HCT116 (cell line): ENCODE measurements at regions not wholly inside any gene's neighbourhood (a gene's known extent, or its start where the extent isn't known, plus 50 kb on each side); places are given as distances from the start of the nearest gene placed in this dataset.

ENCODE experiments used
- ATAC-seq: fragments of 200-7000 bp; cut with Tn5 transposase; 2 replicates; pipeline ENCODE4 v1.9.1; 2020; ENCODE audit warnings: mild to moderate bottlenecking, moderate library complexity
- BruUV-seq: library from RNA; stranded (reverse); fragments of 400-500 nt; replicated peaks from 2 replicates; lab custom pipeline; 2021; lab: Mats Ljungman, UMichigan
- CTCF ChIA-PET: fragments of 300-600 bp; sonication (Branson Sonifier 250); formaldehyde crosslinking; loops from one replicate; lab custom pipeline; 2021; ENCODE audit warnings: antibody characterized with exemption; lab: Charles Lee
- POLR2A ChIA-PET: fragments of 300-600, 350-600 bp; sonication (Branson Sonifier 250); formaldehyde crosslinking; loops from one replicate; lab custom pipeline; 2021; ENCODE audit warnings: antibody characterized with exemption; lab: Charles Lee
- RAD21 ChIA-PET, 2 experiments: fragments of 300-600 bp; sonication (Branson Sonifier 250); formaldehyde crosslinking; loops; one replicate each; lab custom pipeline; 2023; ENCODE audit warnings: low total read pairs in 2 of 2; ENCODE audit not compliant: uncharacterized antibody in 2 of 2, unreplicated experiment in 2 of 2, low non-redundant PET in 1 of 2; lab: Charles Lee
- DNase-seq: peaks from one replicate; pipeline ENCODE4 v3.0.0-alpha.2; 2010; ENCODE audit warnings: low read depth, low spot score
- H2AFZ ChIP-seq: fragments of 200-600 bp; shearing (Covaris generic), sonication (generic); 2 replicates; pipeline ENCODE4 v1.6.1; 2017; ENCODE audit warnings: low read depth, mixed run types, mixed read lengths, antibody characterized with exemption, low read length; ENCODE audit not compliant: poor library complexity, severe bottlenecking
- H3K27ac ChIP-seq: 2 replicates; pipeline ENCODE4 v1.5.1; 2012; ENCODE audit warnings: low read depth, low read length
- H3K27me3 ChIP-seq: fragments of 200-600 bp; sonication (generic); 2 replicates; pipeline ENCODE4 v1.6.1; 2016; ENCODE audit warnings: mixed run types, low read length, mixed read lengths; ENCODE audit not compliant: insufficient read depth
- H3K36me3 ChIP-seq, 2 experiments: fragments of 200-500 bp in 1 of 2; fragments of 200-600 bp in 1 of 2; sonication (Bioruptor generic) in 1 of 2; sonication (generic) in 1 of 2; 2 replicates each; pipeline versions ENCODE4 v1.5.1 to v1.6.1; 2014 to 2016; ENCODE audit warnings: low read length in 2 of 2, inconsistent platforms in 1 of 2, mixed read lengths in 1 of 2, mixed run types in 1 of 2; ENCODE audit not compliant: insufficient read depth in 2 of 2, control insufficient read depth in 1 of 2
- H3K4me1 ChIP-seq, 2 experiments: fragments of 200-600 bp in 1 of 2; sonication (generic) in 1 of 2; 2 replicates each; pipeline versions ENCODE4 v1.5.1 to v1.6.1; 2012 to 2017; ENCODE audit warnings: low read length in 2 of 2, inconsistent platforms in 1 of 2, mild to moderate bottlenecking in 1 of 2, mixed read lengths in 1 of 2, mixed run types in 1 of 2, moderate library complexity in 1 of 2; ENCODE audit not compliant: insufficient read depth in 2 of 2, control insufficient read depth in 1 of 2
- H3K4me2 ChIP-seq: fragments of 200-600 bp; sonication (generic); 2 replicates; pipeline ENCODE4 v1.6.1; 2017; ENCODE audit warnings: mixed run types, low read length, mixed read lengths
- H3K4me3 ChIP-seq, 2 experiments: fragments of 200-600 bp in 1 of 2; sonication (generic) in 1 of 2; replicated peaks in 1 of 2; 2 replicates each; pipeline ENCODE4 v1.5.1; 2011 to 2016; ENCODE audit warnings: low read length in 2 of 2, control low read depth in 1 of 2, low read depth in 1 of 2, mild to moderate bottlenecking in 1 of 2, mixed read lengths in 1 of 2, mixed run types in 1 of 2
- H3K79me2 ChIP-seq: fragments of 200-600 bp; sonication (generic); 2 replicates; pipeline ENCODE4 v1.6.1; 2017; ENCODE audit warnings: mild to moderate bottlenecking, mixed run types, low read length, moderate library complexity, mixed read lengths; ENCODE audit not compliant: insufficient read depth
- H3K9ac ChIP-seq: fragments of 200-600 bp; sonication (generic); 2 replicates; pipeline ENCODE4 v1.6.1; 2016; ENCODE audit warnings: low read length, mixed read lengths
- H3K9me2 ChIP-seq: fragments of 200-600 bp; sonication (generic), shearing (Covaris generic); 2 replicates; pipeline ENCODE4 v1.6.1; 2017; ENCODE audit warnings: mixed run types, mild to moderate bottlenecking, moderate library complexity; ENCODE audit not compliant: insufficient read depth
- H3K9me3 ChIP-seq, 2 experiments: fragments of 200-500 bp in 1 of 2; fragments of 200-600 bp in 1 of 2; sonication (Bioruptor generic) in 1 of 2; sonication (generic) in 1 of 2; 2 replicates each; pipeline ENCODE4 v1.6.1; 2014 to 2017; ENCODE audit warnings: low read length in 2 of 2, mixed read lengths in 2 of 2, inconsistent platforms in 1 of 2, low read depth in 1 of 2, mild to moderate bottlenecking in 1 of 2, mixed run types in 1 of 2, moderate library complexity in 1 of 2; ENCODE audit not compliant: control insufficient read depth in 1 of 2, insufficient read depth in 1 of 2
- H4K20me1 ChIP-seq: fragments of 200-600 bp; sonication (generic), shearing (Covaris generic); 2 replicates; pipeline ENCODE4 v1.6.1; 2017; ENCODE audit warnings: mixed run types, mild to moderate bottlenecking, moderate library complexity; ENCODE audit not compliant: insufficient read depth
- ATF3 ChIP-seq: IDR thresholded peaks from 2 replicates; pipeline ENCODE4 v1.6.1; 2012
- CEBPB ChIP-seq: IDR thresholded peaks from 2 replicates; pipeline ENCODE4 v1.6.1; 2012; ENCODE audit warnings: low read depth
- EGR1 ChIP-seq: IDR thresholded peaks from 2 replicates; pipeline ENCODE4 v1.6.1; 2012; ENCODE audit warnings: low read depth
- EZH2 ChIP-seq: fragments of 200-600 bp; sonication (generic); IDR thresholded peaks from 2 replicates; pipeline ENCODE4 v1.6.1; 2017; ENCODE audit warnings: antibody characterized with exemption, mixed run types
- JUND ChIP-seq: IDR thresholded peaks from 2 replicates; pipeline ENCODE4 v1.6.1; 2012
- MAX ChIP-seq: IDR thresholded peaks from 2 replicates; pipeline ENCODE4 v1.6.1; 2012
- POLR2A ChIP-seq: IDR thresholded peaks from 2 replicates; pipeline ENCODE4 v1.7.0; 2011; ENCODE audit warnings: borderline replicate concordance; ENCODE audit not compliant: insufficient read depth, insufficient read length; ENCODE audit errors: extremely low read depth
- POLR2AphosphoS5 ChIP-seq: IDR thresholded peaks from 2 replicates; pipeline ENCODE4 v1.6.1; 2011; ENCODE audit warnings: mild to moderate bottlenecking, low read depth, low read length, moderate library complexity
- SP1 ChIP-seq: IDR thresholded peaks from 2 replicates; pipeline ENCODE4 v1.6.1; 2012; ENCODE audit warnings: low read depth
- TCF7L2 ChIP-seq: IDR thresholded peaks from 2 replicates; pipeline ENCODE4 v1.7.0; 2011; ENCODE audit warnings: borderline replicate concordance, inconsistent platforms; ENCODE audit not compliant: insufficient read depth, insufficient read length; ENCODE audit errors: extremely low read depth
- ZBTB33 ChIP-seq: IDR thresholded peaks from 2 replicates; pipeline ENCODE4 v1.6.1; 2011; ENCODE audit warnings: mild to moderate bottlenecking, low read length, moderate library complexity; ENCODE audit not compliant: insufficient replicate concordance; ENCODE audit errors: extremely low read depth
- ZFX ChIP-seq: fragments of 450-650 bp; IDR thresholded peaks from 2 replicates; pipeline ENCODE4 v1.6.1; 2017
- intact Hi-C: fragments of 100-400 bp; cut with micrococcal nuclease; formaldehyde crosslinking; loops from 2 replicates; pipeline ENCODE4 v1.10.0; 2022

- H3K27ac ChIP-seq: no peak overlapping the region
- no peaks in the 10 kb centered on the region for H3K4me1 ChIP-seq
- no peaks in the 10 kb centered on the region for H3K79me2 ChIP-seq
- H3K9me2 ChIP-seq: no peaks in the 10 kb centered on the region
- RAD21 ChIA-PET: no interaction called here
- POLR2A ChIA-PET: no interaction called here
- BruUV-seq: no TSS peak
- no peak for ATAC-seq
- no peak overlapping the region for H3K4me2 ChIP-seq
- no peak overlapping the region for H2AFZ ChIP-seq
- CTCF ChIA-PET: no interaction called here
- no peak overlapping the region for H3K4me3 ChIP-seq
- no peaks in the 10 kb centered on the region for H3K36me3 ChIP-seq
- TF ChIP-seq MAX (no peak), JUND (no peak), TCF7L2 (no peak), POLR2AphosphoS5 (no peak), ZFX (no peak), ATF3 (no peak), SP1 (no peak), POLR2A (no peak), EZH2 (no peak), ZBTB33 (no peak), CEBPB (no peak), EGR1 (no peak)
- TF ChIP-seq, all 23 proteins: peak for 0
- intact Hi-C loops: no loop called here
- Histone ChIP-seq H4K20me1 (no peaks in the 10 kb centered on the region), H3K9ac (no peak overlapping the region), H3K9me3 (no peaks in the 10 kb centered on the region), H3K27me3 (no peaks in the 10 kb centered on the region)
- DNase-seq: no peak
Measured at GRCh38 chr4:104615926-104616325, 121.2 kb upstream of the CXXC4 start.
